ENCODE measurements at regions not wholly inside any gene's neighbourhood (a gene's known extent, or its start where the extent isn't known, plus 50 kb on each side); places are given as distances from the start of the nearest gene placed in this dataset.
"Not testable (repeated sequence)": the region's sequence is repeated elsewhere in the genome, so short reads cannot be mapped to it uniquely, and the experiment has no call there.

DNA sequence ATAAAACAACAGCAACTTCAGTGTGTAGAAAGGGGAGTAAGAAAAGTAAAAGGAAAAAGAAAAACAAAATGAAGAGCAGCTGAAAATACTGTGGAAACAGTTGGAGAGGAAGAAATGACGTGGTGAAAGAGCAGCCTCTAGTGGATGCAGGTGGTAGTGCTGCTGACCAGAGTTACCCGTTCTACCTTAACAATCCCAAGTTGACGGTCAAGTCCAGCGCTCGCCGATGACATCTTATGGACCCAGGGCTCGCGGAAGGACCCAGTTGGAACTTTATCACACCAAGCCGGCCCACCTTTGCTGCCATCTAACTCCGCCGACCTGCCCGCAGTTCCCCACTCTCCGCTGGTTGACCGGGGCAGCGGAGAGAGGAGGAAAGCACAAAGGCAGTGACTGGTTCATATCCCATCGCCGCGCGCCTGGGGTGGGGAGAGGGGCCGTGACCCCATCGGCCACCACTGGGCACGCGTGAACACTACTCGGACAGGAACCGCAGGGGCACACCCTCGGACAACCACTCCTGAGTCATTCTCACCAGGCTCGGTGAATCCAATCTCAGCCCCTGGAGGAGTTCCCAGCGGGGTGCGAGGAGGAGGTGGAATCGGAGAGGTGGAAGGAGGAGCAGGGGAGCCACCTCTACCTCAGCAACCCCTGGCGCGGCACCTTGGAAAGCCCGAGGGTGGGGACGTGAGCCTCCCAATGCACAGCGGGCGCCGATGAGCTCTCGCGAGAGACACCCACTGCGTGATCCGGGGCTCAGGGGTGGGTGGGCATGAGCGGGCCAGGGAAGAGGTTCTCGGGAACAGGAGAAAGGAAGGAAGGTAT is 300.7 kb downstream of the CDY2B start:
- H3K9me3 ChIP-seq; H3K4me2 ChIP-seq; DNase-seq (ENCODE audit: low read depth in 1 of 2, low spot score in 1 of 2); CTCF ChIA-PET; FAIRE-seq; POLR2A ChIA-PET; H3K4me1 ChIP-seq: not testable (repeated sequence)
- Histone ChIP-seq H3K4me3 (0 out of 3 replicates have a peak overlapping the region, but pooled peaks have one; percentile 33), H3K27ac (peak overlapping the region; percentile 54 to 71; a peak in 1 of 6 replicates)
- ATAC-seq: peak; percentile 91
- WGBS (ENCODE audit: missing lambda C conversion rate): no CpG with 5 or more reads among the region's 43 CpGs

- DNase-seq (ENCODE audit: low read depth in 1 of 2, low spot score in 1 of 2); H3K27ac ChIP-seq; FAIRE-seq; POLR2A ChIA-PET; CTCF ChIA-PET; H3K4me2 ChIP-seq; H3K9me3 ChIP-seq; H3K4me1 ChIP-seq; H3K4me3 ChIP-seq: not testable (repeated sequence)
- peak; percentile 32 to 62; a peak in 3 of 6 replicates for ATAC-seq
- WGBS (ENCODE audit: missing lambda C conversion rate): no CpG with 5 or more reads among the region's 21 CpGs
These were observed 316.9 kb downstream of the CDY2B start for GRCh38 chrY:17563114-17563513.

Small RNA genes lying in the stretch of these regions (small RNA-seq; reads per million reads assigned to genes)
- gene RF01518 (0 reads per million in 6 experiments), gene RNU1-128P (0 reads per million in 6 experiments)

All from A549 (cell line).